ENCODE measurements at regions not wholly inside any gene's neighbourhood (a gene's known extent, or its start where the extent isn't known, plus 50 kb on each side); places are given as distances from the start of the nearest gene placed in this dataset.
A peak's percentile ranks its signal among the peaks of the same experiment; 100 is the strongest.

DNA sequence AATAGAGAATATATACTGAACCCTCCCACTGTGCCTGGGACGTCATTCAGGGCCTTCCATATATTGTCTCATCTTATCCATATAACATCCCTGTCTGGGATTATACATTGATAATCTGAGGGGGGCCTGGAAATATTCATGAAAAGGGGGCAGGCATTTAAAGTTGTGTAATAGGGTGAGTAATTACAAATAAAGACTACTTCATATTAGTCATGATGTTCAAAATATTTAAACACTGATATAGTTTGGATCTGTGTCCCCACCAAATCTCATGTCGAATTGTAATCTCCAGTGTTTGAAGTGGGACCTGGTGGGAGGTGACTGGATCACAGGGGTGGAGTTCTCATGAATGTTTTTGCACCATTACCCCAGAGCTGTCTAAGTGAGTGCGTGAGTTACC lies 97.8 kb downstream of the AQP9 start:
- no peaks in the 10 kb centered on the region for H3K36me3 Mint-ChIP-seq
- H3K9me3 Mint-ChIP-seq = no peaks in the 10 kb centered on the region
- H3K4me1 Mint-ChIP-seq = no peaks in the 10 kb centered on the region
- H3K4me3 Mint-ChIP-seq = no peak overlapping the region
- H3K27ac Mint-ChIP-seq = no peak overlapping the region
- ATAC-seq (ENCODE audit: low read depth in 2 of 2) (no peak), DNase-seq (no peak)
- H3K27me3 Mint-ChIP-seq = no peaks in the 10 kb centered on the region

DNA sequence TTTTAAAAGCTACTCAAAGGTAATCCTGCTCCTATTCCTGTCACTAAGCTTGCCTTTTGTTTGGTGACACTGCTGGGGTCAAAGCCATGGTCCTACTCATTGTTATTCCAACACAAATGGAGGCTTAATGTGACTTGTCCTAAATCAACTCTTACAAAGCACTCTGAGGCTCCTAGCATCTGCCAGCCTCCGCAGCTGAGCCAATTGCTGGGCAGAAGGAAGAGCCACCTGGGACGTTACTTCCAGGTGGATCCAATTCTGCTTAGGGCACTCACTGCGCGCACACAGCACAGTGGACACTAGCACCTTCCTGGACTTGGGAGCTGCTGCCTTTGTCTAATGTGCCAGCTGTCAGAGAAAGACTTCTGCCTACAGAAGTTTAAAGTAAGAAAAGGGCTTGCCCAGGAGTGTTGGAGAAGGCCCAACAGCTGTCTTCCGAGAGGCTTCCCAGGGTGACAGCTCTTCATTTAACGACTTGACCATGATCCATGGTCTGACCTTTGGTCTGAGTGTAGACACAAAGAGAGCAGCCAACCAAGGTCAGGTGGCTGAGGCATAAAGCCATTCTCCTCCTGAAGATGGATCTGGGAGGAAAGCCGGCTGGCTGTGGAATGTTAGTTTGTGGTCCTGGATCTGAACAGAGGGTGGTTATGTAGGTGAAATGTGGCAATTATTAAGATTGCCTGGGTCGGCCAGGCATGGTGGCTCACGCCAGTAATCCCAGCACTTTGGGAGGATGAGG lies 102.2 kb downstream of the AQP9 start:
- Mint-ChIP-seq H3K9me3 (no peaks in the 10 kb centered on the region), H3K4me3 (no peak overlapping the region), H3K4me1 (no peaks in the 10 kb centered on the region), H3K27me3 (peaks cover 0 to 6% (median 0%) of the 10 kb centered on the region in 3 donors), H3K36me3 (no peaks in the 10 kb centered on the region), H3K27ac (no peak overlapping the region)
- ATAC-seq (ENCODE audit: low read depth in 2 of 2) = no peak
- DNase-seq = no peak

DNA sequence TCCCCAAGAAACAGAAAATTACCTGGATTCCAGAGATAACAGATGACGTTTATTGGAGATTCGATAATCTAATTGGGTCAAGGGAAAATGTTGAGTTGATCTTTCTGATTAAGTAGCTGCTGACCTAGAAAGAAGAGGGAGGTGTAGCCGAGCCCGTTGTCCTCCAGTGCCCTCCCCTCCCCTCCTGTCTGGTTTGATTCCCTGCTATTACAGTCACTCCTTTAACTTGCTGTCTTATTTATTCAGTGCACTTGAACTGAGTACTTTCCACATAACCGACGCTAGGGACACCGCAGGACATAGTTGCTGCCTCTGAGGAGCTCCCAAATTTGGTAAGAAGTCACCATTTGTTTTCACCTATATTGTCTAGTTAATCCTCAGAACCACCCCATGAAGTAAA lies 103.7 kb downstream of the AQP9 start:
- H3K27ac Mint-ChIP-seq = no peak overlapping the region
- ATAC-seq (ENCODE audit: low read depth in 2 of 2) = no peak

DNA sequence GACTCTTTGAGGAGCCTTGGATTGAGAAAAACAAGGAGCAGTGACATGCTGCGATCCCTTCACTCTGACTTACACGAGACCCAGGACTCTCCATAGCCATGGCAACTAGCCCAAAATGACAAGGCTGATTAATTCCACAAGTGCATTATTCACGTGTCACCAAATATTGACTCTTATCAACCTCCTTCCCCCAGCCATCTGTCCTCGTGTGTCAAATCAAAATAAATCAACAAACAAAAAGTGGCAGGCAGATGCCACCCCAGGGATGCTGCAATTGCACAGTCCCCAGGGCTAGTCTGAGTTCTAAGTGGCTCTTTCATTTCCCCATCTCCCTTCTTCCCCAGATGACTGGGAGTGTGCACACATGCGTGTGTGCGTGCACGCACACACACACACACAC lies 104.9 kb downstream of the AQP9 start:
- Mint-ChIP-seq H3K4me1 (no peaks in the 10 kb centered on the region), H3K4me3 (no peak overlapping the region), H3K27ac (peak overlapping the region in 1 of 6 donors; percentile 76), H3K36me3 (no peaks in the 10 kb centered on the region), H3K27me3 (peaks cover 0 to 9% (median 0%) of the 10 kb centered on the region in 3 donors), H3K9me3 (no peaks in the 10 kb centered on the region)
- DNase-seq = no peak
- no peak for ATAC-seq (ENCODE audit: low read depth in 2 of 2)

More for the DNA sequence above, 103.7 kb downstream of the AQP9 start:
- DNase-seq = no peak
- Mint-ChIP-seq H3K9me3 (no peaks in the 10 kb centered on the region), H3K27me3 (peaks cover 0 to 9% (median 0%) of the 10 kb centered on the region in 3 donors), H3K36me3 (no peaks in the 10 kb centered on the region), H3K4me3 (no peak overlapping the region), H3K4me1 (no peaks in the 10 kb centered on the region)

DNA sequence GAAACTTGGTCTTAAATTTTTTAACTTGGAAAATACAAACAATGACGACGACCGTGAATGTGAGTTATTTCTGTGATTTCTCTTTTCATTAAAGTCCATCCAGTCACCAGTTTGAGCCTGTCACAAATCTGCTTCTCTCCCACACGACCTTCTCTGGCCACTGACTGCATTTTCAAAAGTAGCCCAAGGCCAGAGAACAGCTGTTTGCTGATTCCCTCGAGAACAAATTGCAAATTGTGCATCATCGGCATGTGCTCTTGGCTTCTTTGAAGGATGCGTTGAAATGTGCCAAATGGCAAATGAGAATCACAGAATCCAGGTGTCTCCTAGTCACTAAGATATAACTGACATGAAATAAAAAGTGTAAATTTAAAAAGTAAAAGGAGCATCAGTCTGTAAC lies 106.4 kb downstream of the AQP9 start:
- Mint-ChIP-seq H3K36me3 (no peaks in the 10 kb centered on the region), H3K9me3 (no peaks in the 10 kb centered on the region)
- no peak for ATAC-seq (ENCODE audit: low read depth in 2 of 2)

DNA sequence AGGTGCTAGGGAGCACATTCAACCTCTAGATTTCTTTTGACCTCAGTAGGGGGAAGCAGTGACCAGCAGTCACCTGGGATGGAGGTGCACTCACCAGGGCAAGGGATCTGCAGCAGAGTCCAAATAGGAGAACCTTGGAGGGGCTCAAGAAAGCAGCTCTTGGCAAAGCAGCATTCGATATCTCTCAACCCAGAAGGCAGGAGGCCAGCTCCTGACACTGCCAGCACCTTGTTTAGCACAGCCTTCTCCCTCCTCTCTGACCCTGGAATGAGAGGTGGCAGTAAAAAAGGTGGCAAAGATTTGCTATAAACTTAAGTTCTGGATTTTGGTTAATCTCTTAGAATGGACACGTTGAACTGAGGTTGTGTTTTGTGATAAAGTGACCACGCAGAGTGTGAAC lies 107.9 kb downstream of the AQP9 start:
- Mint-ChIP-seq H3K9me3 (no peaks in the 10 kb centered on the region), H3K27me3 (peaks cover 0 to 9% (median 0%) of the 10 kb centered on the region in 3 donors), H3K36me3 (no peaks in the 10 kb centered on the region), H3K4me1 (no peaks in the 10 kb centered on the region), H3K27ac (no peak overlapping the region), H3K4me3 (no peak overlapping the region)
- DNase-seq (no peak), ATAC-seq (ENCODE audit: low read depth in 2 of 2) (no peak)

More for the DNA sequence above, 106.4 kb downstream of the AQP9 start:
- H3K4me1 Mint-ChIP-seq = no peaks in the 10 kb centered on the region
- DNase-seq = no peak
- H3K27ac Mint-ChIP-seq = no peak overlapping the region
- peaks cover 0 to 9% (median 0%) of the 10 kb centered on the region in 3 donors for H3K27me3 Mint-ChIP-seq
- no peak overlapping the region for H3K4me3 Mint-ChIP-seq

DNA sequence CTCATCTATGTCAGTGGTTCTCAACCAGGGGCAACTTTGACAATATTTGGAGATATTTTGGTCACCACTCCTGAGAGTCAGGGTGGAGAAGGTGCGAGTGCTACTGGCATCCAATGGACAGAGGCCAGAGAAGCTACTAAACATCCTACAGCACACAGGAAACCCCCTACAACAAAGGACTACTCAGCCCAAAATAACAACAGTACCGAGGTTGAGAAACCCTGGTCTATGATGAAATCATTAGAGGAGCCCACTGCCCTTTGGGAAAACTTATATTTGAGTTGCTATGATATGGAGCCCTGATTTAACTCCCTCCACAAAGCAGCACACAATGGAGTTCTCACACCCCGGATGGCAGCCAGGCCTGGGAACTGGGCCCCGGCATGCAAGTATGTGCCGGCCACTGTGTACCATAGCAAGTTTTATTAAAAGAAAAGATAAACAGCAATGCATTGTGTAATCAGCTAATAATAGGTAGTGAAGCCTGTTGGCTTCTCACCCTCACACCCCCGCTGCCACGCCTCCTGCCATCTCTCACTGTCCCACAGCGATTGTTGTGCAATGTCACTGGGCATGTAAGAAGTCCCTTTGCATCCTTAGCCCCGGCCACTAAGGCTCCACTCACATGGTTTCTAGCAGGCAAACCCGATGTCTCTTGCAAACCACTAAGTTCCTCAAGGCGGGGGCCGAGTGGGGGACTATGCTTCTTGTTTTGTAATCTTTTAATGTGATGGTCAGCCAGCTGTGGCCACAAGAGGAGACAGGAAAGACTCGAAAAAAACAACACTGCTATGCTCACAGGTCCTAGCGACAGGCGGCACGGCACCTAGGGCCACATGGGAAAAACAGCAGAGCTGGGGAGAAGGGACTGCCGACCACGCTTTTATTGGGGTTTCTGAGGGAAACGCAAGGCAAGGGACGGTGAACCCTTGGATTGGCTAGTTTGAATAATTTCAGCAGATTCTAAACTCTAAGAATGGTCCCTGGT lies 110.0 kb downstream of the AQP9 start:
- H3K9me3 Mint-ChIP-seq = peaks cover 0 to 2% (median 0%) of the 10 kb centered on the region in 7 donors
- H3K4me1 Mint-ChIP-seq = no peaks in the 10 kb centered on the region
- H3K27ac Mint-ChIP-seq = peak overlapping the region in 1 of 6 donors; percentile 40
- H3K4me3 Mint-ChIP-seq = no peak overlapping the region
- ATAC-seq (ENCODE audit: low read depth in 2 of 2) = no peak
- no peak for DNase-seq
- peaks cover 8 to 30% (median 19%) of the 10 kb centered on the region in 3 donors for H3K27me3 Mint-ChIP-seq
- no peaks in the 10 kb centered on the region for H3K36me3 Mint-ChIP-seq

DNA sequence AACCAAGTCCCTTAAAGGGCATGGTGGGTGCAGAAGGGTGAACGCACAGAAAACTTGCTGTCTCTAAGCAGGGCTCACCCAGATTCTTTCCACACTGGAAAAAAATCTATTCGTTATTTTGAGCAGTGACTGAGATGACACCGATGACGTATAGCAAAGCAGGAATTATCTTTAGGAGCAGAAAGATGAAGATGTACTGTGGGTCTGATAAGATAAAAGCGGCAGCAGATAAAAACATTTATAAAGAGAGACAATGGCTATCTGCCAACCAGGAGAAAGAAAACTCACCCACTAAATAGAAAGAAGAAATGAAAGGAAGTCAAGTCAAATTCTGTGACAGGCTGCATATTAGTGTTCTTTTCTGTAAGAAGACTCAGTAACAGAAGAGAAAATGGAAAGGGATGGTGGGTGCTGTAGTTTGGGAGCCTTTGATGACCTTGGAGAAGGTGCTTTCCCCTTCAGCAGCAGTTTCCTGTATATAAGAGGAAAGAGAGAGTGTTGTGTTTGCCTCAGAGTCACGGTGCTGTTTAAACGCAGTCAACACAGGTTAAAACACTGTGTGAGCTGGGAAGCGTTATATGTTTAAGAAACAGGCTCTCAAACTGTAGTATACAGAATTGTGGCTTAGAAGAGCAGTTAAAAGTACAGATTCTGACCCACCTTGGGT lies 111.6 kb downstream of the AQP9 start:
- Mint-ChIP-seq H3K9me3 (peaks cover 0 to 2% (median 0%) of the 10 kb centered on the region in 7 donors), H3K27ac (peak overlapping the region in 1 of 6 donors; percentile 26), H3K27me3 (peaks cover 18 to 36% (median 25%) of the 10 kb centered on the region in 3 donors), H3K4me1 (no peaks in the 10 kb centered on the region), H3K36me3 (peaks cover 0 to under 1% of the 10 kb centered on the region in 2 donors), H3K4me3 (no peak overlapping the region)
- ATAC-seq (ENCODE audit: low read depth in 2 of 2) (no peak), DNase-seq (no peak)

DNA sequence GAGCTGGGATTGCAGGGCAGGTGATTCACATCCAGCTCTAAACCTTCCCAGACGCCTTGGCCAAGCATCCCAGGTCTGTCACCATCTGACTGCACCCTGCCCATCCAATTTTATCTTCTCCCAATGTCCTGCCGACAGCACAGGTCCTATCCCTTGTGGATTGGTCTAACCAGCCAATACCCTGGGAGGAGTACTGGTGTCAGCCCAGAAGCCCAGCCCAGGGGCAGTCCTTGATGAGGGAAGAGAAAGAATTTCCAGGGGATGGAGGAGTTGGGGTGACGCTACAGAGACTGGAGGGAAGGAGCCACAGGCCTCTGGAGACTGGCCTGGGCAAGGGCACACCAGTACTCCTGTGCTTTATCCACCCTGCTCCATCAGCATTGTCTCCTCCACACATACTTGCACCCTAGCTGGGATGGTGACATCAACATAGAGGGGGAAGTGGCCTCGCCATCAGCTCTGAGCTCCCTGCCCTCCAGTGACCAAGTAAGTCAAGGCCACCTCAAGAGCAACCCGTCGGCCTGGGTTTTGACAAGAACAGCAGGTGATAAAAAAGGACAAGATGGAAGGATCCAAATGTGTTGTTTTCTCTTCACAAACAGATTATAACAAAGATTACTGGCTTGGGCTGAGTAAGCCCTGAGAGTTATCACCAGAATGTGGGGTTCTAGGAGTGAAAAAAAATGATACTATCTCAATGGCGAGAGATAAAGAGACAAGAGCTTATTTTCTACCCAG lies 114.6 kb downstream of the AQP9 start:
- Mint-ChIP-seq H3K27me3 (peaks cover 25 to 38% (median 36%) of the 10 kb centered on the region in 3 donors), H3K9me3 (peaks cover 0 to 3% (median 1%) of the 10 kb centered on the region in 7 donors), H3K4me1 (no peaks in the 10 kb centered on the region), H3K4me3 (no peak overlapping the region), H3K27ac (no peak overlapping the region), H3K36me3 (peaks cover 0 to 6% of the 10 kb centered on the region in 2 donors)
- DNase-seq (no peak), ATAC-seq (ENCODE audit: low read depth in 2 of 2) (no peak)

DNA sequence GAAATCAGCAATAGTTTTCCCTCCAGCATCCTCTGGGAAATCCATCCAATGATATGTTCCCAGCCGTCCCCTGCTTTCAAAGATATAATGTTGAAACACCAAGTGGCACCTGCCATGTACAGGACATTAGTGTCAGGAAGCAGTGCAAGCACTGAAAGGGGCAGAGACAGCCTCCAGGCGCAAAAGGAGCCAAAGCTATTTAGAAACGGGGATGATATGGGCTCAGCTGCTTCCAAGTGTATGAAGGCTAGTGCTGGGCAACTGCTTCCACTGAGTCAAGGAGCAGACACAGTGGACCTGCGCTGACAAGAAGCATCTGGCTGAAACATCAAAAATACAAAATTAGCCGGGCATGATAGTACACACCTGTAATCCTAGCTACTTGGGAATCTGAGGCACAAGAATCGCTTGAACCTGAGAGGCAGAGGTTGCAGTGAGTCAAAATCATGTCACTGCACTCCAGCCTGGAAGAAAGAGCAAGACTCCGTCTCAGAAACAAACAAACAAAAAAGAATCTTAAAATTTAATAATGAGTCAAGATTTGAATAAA lies 119.7 kb downstream of the AQP9 start:
- Mint-ChIP-seq H3K4me3 (no peak overlapping the region), H3K27ac (no peak overlapping the region), H3K36me3 (peaks cover 0 to 6% of the 10 kb centered on the region in 2 donors), H3K9me3 (peaks cover 0 to 3% (median 0%) of the 10 kb centered on the region in 7 donors), H3K4me1 (no peaks in the 10 kb centered on the region), H3K27me3 (peaks cover 18 to 27% (median 21%) of the 10 kb centered on the region in 3 donors)
- DNase-seq (no peak), ATAC-seq (ENCODE audit: low read depth in 2 of 2) (no peak)

DNA sequence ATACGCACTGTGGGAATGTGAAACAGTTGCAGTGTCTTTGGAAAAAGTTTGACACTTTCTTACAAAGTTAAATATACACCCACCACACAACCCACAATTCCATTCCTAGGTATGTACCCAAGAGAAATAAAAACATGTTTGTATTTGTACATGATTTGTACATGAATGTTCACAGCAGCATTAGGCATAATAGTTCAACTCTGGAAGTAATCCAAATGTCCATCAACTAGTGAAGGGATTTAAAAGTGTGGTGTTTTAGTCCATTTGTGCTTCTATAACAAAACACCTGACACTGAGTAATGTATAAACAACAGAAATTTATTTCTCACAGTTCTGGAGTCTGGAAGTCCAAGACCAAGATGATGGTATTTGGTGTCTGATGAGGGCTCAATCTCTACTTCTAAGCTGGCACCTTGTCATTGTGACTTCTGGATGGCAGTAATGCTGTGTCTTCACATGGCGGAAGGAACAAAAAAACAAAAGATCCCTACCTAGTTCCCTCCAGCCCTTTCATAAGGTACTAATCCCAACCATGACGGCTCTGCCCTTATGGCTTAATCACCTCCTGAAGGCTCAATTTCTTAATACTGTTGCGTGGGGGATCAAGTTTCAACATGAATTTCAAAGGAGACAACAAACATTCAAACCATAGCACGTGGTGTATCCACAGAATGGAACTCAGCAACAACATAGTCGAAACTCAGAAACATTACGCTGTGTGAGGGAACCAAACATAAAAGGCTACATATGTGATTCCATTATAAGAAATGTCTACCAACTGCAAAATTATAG lies 120.5 kb downstream of the AQP9 start:
- ATAC-seq (ENCODE audit: low read depth in 2 of 2) = no peak
- H3K9me3 Mint-ChIP-seq = peaks cover 0 to 3% (median 0%) of the 10 kb centered on the region in 7 donors
- peaks cover 0 to 6% of the 10 kb centered on the region in 2 donors for H3K36me3 Mint-ChIP-seq
- H3K4me1 Mint-ChIP-seq = no peaks in the 10 kb centered on the region
- peaks cover 14 to 24% (median 19%) of the 10 kb centered on the region in 3 donors for H3K27me3 Mint-ChIP-seq
- DNase-seq = no peak
- no peak overlapping the region for H3K4me3 Mint-ChIP-seq
- no peak overlapping the region for H3K27ac Mint-ChIP-seq

DNA sequence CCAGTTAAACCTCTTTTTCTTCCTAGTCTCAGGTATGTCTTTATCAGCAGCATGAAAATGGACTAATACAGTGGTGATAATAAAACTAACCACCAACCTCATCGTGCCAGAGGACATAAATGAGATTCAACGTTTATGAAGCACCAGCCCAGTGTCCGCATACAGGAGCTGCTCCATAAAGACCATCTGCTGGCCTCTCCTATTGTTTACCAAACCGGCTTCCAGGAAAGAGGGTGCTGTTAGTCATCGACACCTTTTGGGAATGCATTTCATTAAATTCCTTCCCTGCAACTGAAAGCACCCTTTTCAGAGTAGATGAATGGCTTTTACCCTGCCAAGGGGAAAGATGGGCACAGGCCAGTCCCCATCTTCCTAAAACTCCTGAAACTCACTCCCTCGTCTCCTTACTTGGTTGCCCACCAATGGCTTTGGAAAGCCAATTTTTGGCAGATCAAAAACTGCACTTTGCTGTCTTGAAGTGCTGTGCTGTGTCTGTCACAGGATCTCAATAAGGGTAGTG lies 122.1 kb downstream of the AQP9 start:
- ATAC-seq (ENCODE audit: low read depth in 2 of 2) = no peak
- Mint-ChIP-seq H3K9me3 (no peaks in the 10 kb centered on the region), H3K4me1 (no peaks in the 10 kb centered on the region), H3K4me3 (no peak overlapping the region), H3K27ac (no peak overlapping the region), H3K27me3 (peaks cover 3 to 11% (median 8%) of the 10 kb centered on the region in 3 donors), H3K36me3 (peaks cover 0 to under 1% of the 10 kb centered on the region in 2 donors)
- DNase-seq = no peak
